ENCODE measurements at regions not wholly inside any gene's neighbourhood (a gene's known extent, or its start where the extent isn't known, plus 50 kb on each side); places are given as distances from the start of the nearest gene placed in this dataset.

DNA sequence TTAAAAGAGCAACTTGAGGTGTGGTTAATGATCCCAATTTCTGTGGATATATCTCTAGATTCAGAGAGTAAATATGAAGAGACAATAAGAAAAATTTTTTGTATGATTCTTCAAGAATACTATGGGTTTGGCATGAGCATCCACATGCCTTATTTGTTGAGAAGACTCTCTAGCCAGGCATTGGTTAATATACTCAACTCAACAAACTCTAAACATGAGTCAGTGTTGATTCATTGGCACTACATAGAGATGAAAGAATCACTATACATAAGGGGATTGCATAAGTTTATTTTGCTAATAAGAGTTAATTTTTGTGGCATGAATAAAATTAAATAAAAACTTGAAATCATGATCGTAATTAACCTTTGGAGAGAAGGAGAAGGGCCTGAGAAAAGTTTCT, 930.2 kb upstream of the LRRTM1 start:
- DNase-seq (ENCODE audit: low read depth) = no peak
- no peak overlapping the region for H3K4me3 ChIP-seq (ENCODE audit: low read depth, low read length)
- no peak for TF ChIP-seq CTCF (IDR thresholded peaks at IDR 0.05; ENCODE audit: control insufficient read depth, extremely low read depth, insufficient read depth)

GRCh38 chr2:81225756-81226155, 921.2 kb upstream of the LRRTM1 start:
- no peak for DNase-seq (ENCODE audit: low read depth)
- TF ChIP-seq CTCF (IDR thresholded peaks at IDR 0.05; ENCODE audit: control insufficient read depth, extremely low read depth, insufficient read depth) = no peak
- H3K4me3 ChIP-seq (ENCODE audit: low read depth, low read length) = no peak overlapping the region

- no peak overlapping the region for H3K4me3 ChIP-seq (ENCODE audit: low read depth, low read length)
- TF ChIP-seq CTCF (IDR thresholded peaks at IDR 0.05; ENCODE audit: control insufficient read depth, extremely low read depth, insufficient read depth) = no peak
- DNase-seq (ENCODE audit: low read depth) = no peak
Observed at GRCh38 chr2:81213598-81213997, 909.0 kb upstream of the LRRTM1 start.

DNA sequence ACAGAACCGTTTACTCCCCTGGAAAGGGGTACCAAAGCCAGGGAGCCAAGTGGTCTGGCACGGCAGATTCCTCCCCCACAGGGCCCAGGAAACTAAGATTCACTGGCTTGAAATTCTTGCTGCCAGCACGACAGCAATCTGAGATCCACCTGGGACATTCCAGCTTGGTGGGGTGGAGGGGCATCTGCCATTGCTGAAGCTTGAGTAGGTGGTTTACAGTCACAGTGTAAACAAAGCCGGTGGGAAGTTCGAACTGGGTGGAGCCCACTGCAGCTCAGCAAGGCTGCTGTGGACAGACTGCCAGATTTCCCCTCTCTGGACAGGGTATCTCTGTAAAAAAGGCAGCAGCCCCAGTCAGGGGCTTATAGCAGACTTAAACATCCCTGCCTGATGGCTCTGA, 901.7 kb upstream of the LRRTM1 start:
- DNase-seq (ENCODE audit: low read depth) = no peak
- H3K4me3 ChIP-seq (ENCODE audit: low read depth, low read length) = no peak overlapping the region
- TF ChIP-seq CTCF (IDR thresholded peaks at IDR 0.05; ENCODE audit: control insufficient read depth, extremely low read depth, insufficient read depth) = no peak

- DNase-seq (ENCODE audit: low read depth) = no peak
- no peak overlapping the region for H3K4me3 ChIP-seq (ENCODE audit: low read depth, low read length)
- no peak for TF ChIP-seq CTCF (IDR thresholded peaks at IDR 0.05; ENCODE audit: control insufficient read depth, extremely low read depth, insufficient read depth)
Observed at GRCh38 chr2:81196933-81197628, 892.5 kb upstream of the LRRTM1 start.

GRCh38 chr2:81196383-81196851, 891.9 kb upstream of the LRRTM1 start:
- H3K4me3 ChIP-seq (ENCODE audit: low read depth, low read length) = no peak overlapping the region
- no peak for DNase-seq (ENCODE audit: low read depth)
- no peak for TF ChIP-seq CTCF (IDR thresholded peaks at IDR 0.05; ENCODE audit: control insufficient read depth, extremely low read depth, insufficient read depth)
